Stimulated activated CD8-positive, alpha-beta memory T cell treated with anti-CD3 and anti-CD28 coated beads, Interleukin-15, amount 100 ng/mL, for 4 hours (primary cell): ENCODE measurements at regions not wholly inside any gene's neighbourhood (a gene's known extent, or its start where the extent isn't known, plus 50 kb on each side); places are given as distances from the start of the nearest gene placed in this dataset.

ENCODE experiments used
- DNase-seq, 2 donors: peaks; one replicate each; pipeline ENCODE4 v3.0.0-alpha.2; 2020; ENCODE audit warnings: low read depth in 2 of 2

DNA sequence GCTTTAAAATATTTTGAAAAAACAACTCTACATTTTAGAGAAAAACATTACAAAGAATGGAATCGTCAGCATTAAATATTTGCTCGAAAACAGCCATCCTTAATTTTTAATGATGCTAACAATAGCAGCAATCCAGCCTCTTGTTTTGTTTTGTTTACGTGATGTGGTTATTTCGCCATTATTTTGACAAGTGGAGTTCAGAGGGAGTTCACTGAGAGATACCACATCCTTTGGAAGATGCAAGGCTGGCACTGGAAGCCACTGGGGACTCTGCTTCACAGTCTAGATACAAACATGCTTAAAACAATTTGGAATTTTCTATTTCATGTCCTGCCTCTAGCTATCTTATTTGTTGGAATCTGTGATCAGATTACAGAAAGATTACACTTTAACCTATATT, 556.3 kb downstream of the PCDH17 start:
- no peak for DNase-seq

DNA sequence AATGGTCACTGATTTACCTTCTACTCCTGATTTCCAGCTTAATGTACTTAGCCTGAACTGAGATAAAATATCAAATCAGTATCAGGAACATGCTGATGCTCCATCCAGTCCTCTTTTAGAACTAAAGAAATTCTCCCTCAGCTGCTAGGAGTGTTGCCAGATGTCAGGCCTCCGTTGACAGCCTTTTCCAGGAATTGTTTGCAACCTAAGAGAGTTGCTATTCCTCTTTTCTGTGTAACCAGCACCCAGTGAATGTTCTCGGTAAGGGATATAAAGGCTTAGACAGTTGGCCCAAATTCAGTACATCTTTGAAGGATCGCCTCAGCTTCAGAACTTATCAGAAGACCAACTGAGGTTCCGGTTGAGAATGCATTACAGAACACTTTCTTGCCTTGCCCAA, 559.0 kb downstream of the PCDH17 start:
- no peak for DNase-seq

DNA sequence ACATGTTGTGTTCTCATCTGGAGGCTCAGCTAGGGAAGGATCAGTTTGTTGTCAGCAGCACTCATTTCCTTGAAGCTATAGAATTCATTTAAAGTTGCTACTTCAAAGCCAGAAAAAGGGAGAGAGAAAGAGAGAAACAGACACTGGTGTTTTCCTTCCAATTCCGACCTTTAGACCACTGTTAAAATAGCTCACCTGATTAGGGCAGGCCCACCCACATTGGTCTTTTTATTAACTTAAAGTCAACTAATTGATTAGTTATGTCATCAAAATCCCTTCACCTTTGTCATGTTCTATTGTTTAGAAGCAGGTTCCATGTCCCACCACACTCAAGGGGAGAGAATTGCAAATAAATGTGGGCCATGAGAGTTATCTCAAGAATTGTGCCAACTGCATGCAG, 560.2 kb downstream of the PCDH17 start:
- no peak for DNase-seq

DNA sequence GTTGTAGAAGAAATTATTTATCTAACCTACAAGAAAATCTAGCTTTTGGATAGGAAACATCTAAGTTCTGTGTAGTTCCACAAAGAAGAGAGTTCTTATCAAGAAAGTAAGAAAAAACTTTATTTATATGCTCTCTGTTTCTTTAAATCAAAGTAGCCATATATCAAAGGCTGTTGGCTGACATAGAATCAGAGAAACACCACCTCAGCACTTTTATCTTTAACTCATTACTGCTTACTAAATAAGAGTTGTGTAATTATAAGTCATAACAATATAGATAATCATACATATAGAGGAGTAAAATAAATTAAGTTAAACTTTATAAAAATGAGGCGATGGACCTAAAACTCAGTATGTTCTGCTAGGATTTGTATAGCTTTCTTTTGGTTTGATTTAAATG, 570.6 kb downstream of the PCDH17 start:
- DNase-seq, result no peak

DNA sequence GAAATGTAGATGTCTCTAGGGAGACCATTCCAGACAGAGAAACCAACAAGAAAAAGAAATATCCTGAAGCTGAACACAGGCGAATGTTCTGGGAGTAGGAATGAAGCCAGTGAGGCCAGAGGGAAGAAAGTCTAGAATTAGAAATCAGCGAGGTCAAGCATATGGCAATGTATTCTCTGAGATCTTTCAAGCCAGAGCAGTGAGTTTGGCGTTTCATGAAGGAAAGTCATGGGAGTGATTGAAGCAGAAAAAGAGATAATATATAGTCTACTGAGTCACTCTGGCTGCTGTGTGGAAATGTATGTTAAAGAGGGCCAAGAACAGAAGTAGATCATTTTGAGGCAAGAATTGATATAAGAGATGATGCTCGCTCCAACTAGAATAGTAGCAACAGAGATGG, 576.0 kb downstream of the PCDH17 start:
- DNase-seq, result no peak

DNA sequence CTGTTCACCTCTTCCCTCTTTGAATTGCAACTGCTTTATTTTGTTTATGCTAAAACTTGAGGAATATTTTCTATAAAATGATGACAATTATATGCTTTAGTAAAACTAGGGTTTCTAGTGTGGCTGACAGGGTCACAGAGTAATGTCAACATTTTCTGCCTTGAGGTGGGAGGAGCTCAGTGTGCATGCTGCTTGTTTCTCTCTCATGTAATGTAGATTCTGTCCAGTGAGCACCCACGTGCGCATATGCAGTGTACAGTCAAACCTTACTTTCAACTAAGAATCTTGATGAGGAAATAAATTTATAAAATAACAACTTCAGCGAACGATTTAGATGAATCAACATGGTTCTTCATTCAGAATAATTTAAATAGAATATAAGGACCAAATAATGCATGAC, 603.9 kb downstream of the PCDH17 start:
- DNase-seq, result no peak

DNA sequence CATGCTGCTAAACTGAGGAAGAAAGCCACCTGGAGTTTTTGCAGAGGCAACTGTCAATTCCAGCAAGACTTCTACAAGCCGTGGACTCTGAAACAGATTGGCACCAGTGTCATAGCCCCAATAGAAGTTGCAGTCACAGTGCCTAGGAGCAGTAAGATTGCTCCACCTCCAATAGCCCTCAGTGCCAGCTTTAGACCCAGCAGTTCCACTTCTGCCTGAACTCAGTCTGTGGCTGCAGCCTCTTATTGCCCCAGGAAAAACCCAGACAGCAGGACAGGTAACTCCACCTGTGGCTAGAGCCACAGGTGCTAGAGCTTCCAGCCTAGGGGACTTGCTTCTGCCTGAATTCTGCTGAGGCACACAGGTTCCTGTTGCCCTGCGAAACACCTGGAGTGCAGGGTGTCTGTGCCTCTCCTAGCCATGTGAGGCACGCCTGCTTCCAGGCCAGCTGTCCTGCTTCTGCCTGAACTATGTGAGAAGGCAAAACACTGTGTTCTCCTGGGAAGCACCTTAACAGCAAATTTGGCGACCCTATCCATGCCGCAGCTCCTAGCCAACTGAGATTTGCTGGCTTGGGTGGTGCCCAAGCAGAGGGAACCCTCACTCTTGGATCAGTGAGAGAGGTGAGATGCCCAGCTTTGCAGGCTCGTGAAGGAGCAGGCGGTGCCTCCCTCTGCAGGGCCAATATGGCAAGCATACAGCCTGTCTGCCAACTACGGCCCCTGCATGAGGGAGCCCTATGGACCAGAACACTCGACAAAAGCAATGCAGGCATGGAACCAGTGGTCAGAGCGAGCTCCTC, 607.6 kb downstream of the PCDH17 start:
- DNase-seq, result no peak

DNA sequence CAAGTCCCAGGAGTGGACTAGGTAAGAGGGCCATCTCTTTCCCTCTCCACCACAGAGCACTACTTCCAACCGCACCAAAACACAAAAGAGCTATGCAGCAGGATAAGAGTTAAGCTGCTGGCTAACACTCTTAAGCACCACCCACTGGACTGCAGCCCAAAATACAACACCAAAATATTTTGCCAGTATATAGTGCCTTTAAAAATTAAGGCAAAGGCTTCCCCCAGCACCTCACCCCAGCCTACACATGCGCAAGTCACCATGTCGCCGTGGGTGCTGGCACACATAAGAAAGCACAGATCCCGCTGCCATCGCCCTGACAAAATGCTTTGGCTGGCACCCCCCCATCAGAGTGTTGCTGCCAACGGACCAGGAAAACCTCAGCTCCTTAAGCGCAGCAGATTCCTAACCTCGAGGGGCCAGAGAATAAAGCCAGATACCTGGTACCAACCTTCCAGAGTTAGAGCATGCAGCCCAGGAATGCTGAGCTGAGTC, 608.3 kb downstream of the PCDH17 start:
- DNase-seq, result no peak

DNA sequence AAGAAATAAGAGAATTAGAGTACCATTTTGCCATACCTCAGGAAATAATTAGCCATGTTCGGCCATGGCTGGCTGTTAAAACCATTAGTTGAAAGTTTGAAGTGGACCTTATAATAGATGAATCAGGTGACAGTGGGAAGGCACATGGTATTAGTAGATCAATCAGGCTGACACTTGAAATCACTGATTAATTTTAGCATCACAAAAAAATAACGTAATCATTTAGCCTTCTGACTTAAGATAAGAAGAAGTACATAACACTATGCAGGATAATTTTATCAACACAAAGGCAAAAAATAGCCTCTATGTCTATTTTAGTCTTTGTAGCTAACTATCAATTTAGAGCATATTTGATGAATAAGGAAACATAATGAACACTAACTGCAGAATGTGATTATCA, 615.5 kb downstream of the PCDH17 start:
- no peak for DNase-seq

DNA sequence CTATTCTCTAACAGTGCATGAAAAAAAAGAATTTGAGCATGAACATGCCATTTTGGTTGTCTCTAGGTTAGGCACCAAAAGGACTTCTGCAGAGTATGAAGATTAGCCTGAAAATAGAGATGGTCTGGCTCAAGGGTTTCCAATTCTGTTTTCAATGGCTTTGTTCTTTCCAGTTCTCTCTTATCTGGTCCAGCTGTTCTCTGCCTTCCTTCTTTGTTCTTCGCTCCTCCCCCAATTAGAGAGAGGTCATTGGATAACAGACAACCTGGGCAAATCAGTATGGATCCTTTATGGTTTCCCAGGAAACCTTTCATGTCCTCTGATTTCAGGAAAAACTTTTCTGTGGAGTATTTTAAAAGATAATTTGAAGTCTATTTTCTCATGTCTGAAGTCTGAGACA, 623.4 kb downstream of the PCDH17 start:
- DNase-seq, result no peak

DNA sequence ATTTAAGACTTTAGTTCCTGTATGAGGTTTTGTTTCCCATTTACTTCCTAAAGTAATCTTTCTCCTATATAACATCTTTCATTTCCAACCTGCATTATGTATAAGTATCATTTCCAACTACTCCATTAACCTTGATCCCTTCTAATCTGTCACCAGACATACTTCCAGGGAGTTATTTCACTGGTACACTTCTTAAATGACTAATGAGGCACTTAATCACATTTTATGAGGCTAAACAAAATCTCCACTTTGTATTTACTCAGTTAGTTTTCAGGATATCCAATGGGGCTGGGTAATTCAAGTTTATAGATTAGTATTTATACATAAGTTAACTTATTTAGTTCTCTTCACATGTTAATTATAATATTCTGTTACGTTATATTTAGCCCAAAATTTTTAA, 634.7 kb downstream of the PCDH17 start:
- DNase-seq, result no peak

DNA sequence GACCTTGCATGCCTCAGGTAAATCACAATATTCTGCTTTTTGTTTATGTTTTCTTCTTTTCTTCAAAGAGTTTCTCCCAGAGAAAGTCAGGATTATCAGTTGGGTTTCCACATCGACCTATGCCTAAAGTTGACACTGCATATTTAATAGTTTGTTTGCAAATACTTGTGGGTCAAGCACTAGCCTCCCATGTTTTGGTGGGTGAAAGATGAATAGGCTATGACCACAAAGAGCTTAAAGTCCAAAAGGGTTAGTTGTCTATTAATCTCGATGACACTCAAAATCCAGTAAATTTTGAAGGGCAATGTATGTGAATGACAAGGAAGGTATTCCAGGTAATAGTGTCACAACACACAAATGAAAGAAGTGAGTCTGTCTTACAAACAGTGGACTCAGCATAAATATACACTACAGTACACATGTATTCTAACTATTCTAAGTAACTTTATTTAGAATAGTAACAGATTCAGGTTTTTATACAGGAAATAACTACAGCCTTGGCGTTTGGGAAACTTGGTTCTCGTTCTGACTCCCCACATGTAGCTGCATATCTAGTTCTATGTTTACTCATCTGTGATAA, 667.1 kb downstream of the PCDH17 start:
- no peak for DNase-seq

DNA sequence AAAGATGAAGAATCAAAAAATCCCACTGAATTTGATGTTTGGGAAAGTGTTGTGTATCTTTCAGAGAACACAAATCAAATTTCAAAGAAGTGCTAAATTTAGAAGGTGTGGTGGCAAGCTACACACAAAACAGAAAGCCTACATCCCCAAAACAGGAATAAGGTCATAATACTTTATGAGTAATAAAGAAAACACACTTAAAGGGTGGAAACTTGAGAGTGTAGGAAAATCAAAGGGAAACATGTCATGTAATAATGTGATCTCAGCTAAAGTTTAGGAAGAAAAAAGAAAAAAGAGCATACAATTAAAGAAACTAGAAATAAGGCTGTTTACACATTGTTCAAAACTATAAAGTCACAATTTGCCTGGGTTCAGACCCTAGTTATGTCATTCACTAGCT, 668.7 kb downstream of the PCDH17 start:
- DNase-seq, result no peak

DNA sequence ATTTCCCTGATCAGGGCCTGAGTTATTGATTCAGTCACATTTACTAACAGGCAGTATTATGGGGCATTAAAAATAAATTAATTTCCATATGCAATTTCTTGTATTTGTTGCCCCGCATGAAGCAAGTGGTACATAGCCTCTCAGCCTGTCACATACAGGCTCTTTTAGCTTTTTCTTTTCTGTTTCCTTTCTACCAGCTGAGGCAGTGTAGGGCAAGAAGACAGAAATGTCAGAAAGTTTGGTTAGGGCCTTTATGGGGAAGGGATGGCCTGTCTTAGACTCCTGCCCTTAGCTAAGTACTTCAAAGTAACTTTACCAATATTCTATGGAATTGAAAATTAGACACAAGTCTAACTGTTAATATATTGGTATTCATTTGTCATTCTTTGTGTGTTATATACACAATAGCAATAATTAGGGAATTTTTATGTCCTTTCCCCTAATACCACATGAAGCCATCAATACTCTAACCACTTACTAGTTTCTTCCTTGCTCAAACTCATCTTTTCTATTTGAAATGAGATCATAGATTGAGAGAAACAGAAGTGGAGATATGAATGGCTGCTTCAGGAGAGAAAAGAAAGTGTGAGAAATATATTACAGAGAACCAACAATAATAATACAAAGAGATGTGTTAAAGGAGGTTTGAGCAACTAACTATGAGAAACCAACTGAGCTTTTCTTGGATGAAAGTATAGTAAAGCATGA, 669.6 kb downstream of the PCDH17 start:
- no peak for DNase-seq

DNA sequence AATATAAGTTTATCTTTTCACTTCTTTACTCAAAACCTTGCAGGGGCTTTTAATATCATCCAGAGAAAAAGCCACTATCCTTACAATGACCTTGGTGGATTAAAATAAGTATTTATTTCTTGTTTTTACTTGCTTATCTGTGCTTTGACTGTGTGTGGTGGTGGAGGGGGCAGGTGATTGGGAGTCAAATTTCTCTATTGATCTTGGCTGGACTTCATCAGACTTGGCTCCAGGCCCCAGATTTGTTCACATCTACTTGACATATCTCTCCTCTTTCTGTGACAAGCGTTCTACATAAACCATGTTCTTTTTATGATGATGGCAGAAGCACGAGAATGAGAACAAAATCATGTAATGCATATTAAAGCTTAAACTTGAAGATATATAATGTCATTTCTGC, 670.8 kb downstream of the PCDH17 start:
- no peak for DNase-seq

DNA sequence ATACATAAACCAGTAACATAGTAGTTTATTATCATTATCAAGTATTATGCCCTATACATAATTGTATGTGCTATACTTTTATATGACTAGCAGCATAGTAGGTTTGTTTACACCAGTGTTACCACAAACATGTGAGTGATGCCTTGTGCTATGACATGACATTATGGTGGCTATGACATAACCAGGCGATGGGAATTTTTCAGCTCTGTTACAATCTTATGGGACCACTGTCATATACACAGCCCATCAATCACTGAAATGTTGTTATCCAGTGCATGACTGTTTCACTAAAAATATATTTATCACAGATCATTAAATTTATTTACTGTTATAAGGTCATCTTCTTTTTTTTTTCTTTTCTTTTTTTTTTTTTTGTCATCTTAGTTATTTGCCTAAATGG, 674.5 kb downstream of the PCDH17 start:
- no peak for DNase-seq

DNA sequence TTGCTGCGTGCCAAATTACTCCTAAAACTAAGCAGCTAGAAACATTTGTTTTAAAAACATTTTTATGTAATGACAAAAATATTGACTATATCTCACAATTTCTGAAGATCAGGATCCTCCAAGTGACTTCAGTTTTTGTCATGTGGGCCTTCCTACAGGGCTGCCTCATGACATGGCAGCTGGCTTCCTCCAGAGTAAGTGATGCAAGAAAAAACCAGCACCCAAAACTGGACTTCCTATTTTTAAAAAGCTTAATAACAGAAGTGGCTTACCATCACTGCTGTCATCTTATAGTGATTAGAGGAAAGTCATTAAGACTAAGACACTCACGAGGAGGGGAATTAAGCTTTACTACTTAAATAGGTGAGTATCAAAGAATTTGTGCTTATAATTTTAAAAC, 681.7 kb downstream of the PCDH17 start:
- no peak for DNase-seq

DNA sequence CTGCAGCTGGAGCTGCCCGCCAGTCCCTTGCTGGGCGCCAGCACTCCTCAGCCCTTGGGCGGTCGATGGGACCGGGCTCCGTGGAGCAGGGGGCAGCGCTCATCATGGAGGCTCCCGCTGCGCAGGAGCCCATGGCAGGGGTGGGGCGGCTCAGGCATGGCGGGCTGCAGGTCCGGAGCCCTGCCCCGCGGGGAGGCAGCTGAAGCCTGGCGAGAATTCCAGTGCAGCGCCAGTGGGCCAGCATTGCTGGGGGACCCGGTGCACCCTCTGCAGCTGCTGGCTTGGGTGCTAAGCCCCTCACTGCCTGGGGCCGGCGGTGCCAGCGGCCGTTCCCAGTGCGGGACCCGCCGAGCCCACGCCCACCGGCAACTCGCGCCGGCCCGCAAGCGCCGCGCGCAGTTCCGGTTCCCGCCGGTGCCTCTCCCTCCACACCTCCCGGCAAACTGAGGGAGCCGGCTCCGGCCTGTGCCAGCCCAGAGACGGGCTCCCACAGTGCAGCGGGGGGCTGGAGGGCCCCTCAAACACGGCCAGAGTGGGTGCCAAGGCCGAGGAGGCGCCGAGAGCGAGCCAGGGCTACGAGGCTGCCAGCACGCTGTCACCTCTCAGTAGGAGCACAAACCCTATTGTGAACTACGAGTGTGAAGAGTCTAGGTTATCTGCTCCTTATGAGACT, 687.1 kb downstream of the PCDH17 start:
- no peak for DNase-seq

DNA sequence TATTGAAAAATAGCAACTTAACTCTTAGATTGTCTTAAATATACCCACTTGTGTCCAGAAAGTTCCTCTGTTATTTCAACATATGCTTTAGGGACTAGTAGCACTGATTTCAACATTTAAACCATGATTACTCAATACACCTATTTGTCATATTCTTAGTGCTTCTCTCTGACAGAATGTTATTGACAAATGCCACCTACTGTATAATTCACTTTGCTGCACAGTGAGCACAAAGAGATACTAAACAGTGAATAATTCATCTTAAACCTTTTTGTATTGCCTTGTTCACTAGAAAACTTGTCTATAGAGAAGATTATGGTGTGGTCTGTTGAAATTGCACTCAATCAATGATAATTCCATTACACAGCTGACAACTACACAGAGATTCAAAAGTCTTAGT, 692.6 kb downstream of the PCDH17 start:
- DNase-seq, result no peak

DNA sequence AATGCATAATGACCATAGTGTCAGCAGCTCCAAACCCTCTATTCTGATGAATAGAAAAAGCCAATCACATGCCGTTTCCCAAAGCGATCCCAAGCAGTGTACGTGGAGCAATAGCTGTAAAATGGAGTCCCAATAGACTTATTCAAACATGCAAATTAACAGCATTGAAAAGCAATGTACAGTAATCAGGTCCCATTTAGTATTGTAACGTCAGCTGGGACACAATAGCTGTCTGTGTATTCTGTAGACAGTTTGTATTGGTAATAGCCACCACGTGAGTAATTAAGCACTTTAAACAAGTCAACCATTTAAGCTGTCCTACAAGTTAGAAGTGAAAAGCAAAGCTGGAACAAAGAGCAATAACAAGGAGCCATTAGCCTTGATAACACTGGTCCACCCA, 698.2 kb downstream of the PCDH17 start:
- DNase-seq, result no peak

DNA sequence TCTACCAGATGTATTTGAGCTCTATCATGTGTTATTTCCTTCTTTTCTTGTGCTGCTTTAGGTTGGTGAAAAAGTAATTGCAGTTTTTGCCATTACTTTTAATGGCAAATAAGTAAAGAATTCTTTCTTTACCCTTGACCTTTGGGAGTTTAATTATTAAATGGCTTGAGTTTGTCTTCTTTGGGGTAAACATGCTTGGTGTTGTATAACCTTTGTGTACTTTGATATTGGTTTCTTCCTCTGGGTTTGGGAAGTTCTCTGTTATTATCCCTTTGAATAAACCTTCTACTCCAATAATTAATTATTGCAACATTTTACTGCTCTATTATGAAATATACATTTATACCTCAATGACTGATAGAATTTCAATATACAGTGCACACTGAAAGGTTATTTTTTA, 709.4 kb downstream of the PCDH17 start:
- DNase-seq, result no peak

DNA sequence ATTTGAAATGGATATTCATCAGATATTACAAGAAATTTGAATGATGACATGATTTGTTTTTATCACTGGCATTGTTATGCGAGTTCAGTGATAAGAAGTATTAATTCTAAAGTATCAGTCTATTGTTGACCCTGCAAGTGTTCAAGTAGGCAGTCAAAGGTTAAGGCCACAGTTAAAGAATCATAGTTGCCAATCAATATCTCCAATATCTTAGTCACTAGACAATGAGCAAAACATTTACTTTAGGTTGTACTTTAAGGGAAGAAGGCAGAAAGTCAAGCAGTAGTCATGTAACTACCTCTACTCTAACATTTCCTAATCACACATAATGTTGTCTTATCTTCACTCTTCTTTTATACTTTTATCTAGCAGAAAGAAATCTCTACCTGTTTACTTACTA, 709.8 kb downstream of the PCDH17 start:
- no peak for DNase-seq

DNA sequence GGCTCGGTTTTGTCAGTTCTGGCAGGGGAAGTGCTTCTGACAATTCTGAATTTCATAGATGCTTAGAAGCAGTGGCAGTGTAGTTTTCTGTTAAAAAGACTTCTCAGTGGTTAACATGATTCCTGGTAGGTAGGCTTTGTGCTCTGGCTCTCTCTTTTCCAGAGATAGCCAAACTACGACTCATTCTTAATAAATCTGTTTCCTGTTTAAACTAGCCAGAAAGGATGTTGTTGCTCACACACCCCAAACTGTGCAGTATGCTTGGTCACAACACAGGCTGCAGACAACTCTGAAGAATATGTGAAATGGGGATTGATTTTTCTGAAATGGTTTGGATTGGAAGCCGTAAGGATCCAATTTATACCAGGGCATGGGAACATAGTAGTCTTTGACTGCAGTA, 711.5 kb downstream of the PCDH17 start:
- no peak for DNase-seq
